ENCODE measurements at regions not wholly inside any gene's neighbourhood (a gene's known extent, or its start where the extent isn't known, plus 50 kb on each side); places are given as distances from the start of the nearest gene placed in this dataset.

GRCh38 chr5:68499987-68500386 lies 284.4 kb downstream of the PIK3R1 start:
- Mint-ChIP-seq H3K4me1 (no peaks in the 10 kb centered on the region), H3K36me3 (no peaks in the 10 kb centered on the region), H3K27me3 (no peaks in the 10 kb centered on the region), H3K27ac (no peak overlapping the region), H3K9me3 (peaks cover 28% of the 10 kb centered on the region), H3K4me3 (no peak overlapping the region)
- no peak for DNase-seq
- CTCF ChIA-PET: no interaction called here

GRCh38 chr5:68500813-68501212 lies 285.3 kb downstream of the PIK3R1 start:
- no peak for DNase-seq
- H3K36me3 Mint-ChIP-seq: no peaks in the 10 kb centered on the region
- CTCF ChIA-PET: no interaction called here
- H3K9me3 Mint-ChIP-seq: peaks cover 28% of the 10 kb centered on the region
- no peaks in the 10 kb centered on the region for H3K27me3 Mint-ChIP-seq
- H3K4me1 Mint-ChIP-seq: no peaks in the 10 kb centered on the region
- no peak overlapping the region for H3K27ac Mint-ChIP-seq
- no peak overlapping the region for H3K4me3 Mint-ChIP-seq

GRCh38 chr5:68502531-68502930 lies 287.0 kb downstream of the PIK3R1 start:
- H3K4me1 Mint-ChIP-seq: no peaks in the 10 kb centered on the region
- no peak for DNase-seq
- H3K36me3 Mint-ChIP-seq: no peaks in the 10 kb centered on the region
- no peak overlapping the region for H3K4me3 Mint-ChIP-seq
- no peak overlapping the region for H3K27ac Mint-ChIP-seq
- H3K9me3 Mint-ChIP-seq: peaks cover 18% of the 10 kb centered on the region
- CTCF ChIA-PET: no interaction called here
- no peaks in the 10 kb centered on the region for H3K27me3 Mint-ChIP-seq

- no peaks in the 10 kb centered on the region for H3K27me3 Mint-ChIP-seq
- no peak for DNase-seq
- no peaks in the 10 kb centered on the region for H3K4me1 Mint-ChIP-seq
- no peak overlapping the region for H3K4me3 Mint-ChIP-seq
- no peaks in the 10 kb centered on the region for H3K36me3 Mint-ChIP-seq
- H3K9me3 Mint-ChIP-seq: peaks cover 5% of the 10 kb centered on the region
- H3K27ac Mint-ChIP-seq: no peak overlapping the region
- CTCF ChIA-PET: interaction anchor here (0.8 kb wide), 1 partner anchor 207 kb away, joined by 3 read pairs; no protein-coding TSS in a partner anchor
Observed at GRCh38 chr5:68504306-68504705, 288.8 kb downstream of the PIK3R1 start.

- Mint-ChIP-seq H3K4me3 (no peak overlapping the region), H3K27ac (no peak overlapping the region), H3K4me1 (no peaks in the 10 kb centered on the region), H3K27me3 (no peaks in the 10 kb centered on the region), H3K9me3 (peaks cover under 1% of the 10 kb centered on the region), H3K36me3 (no peaks in the 10 kb centered on the region)
- CTCF ChIA-PET: no interaction called here
- DNase-seq: no peak
Observed at GRCh38 chr5:68505917-68506860, 290.6 kb downstream of the PIK3R1 start.

- H3K4me3 Mint-ChIP-seq: no peak overlapping the region
- CTCF ChIA-PET: no interaction called here
- no peak for DNase-seq
- no peaks in the 10 kb centered on the region for H3K9me3 Mint-ChIP-seq
- H3K4me1 Mint-ChIP-seq: no peaks in the 10 kb centered on the region
- no peaks in the 10 kb centered on the region for H3K36me3 Mint-ChIP-seq
- no peak overlapping the region for H3K27ac Mint-ChIP-seq
- H3K27me3 Mint-ChIP-seq: no peaks in the 10 kb centered on the region
Observed at GRCh38 chr5:68515514-68515913, 300.0 kb downstream of the PIK3R1 start.

- Mint-ChIP-seq H3K27me3 (no peaks in the 10 kb centered on the region), H3K36me3 (no peaks in the 10 kb centered on the region), H3K27ac (no peak overlapping the region), H3K4me3 (no peak overlapping the region), H3K9me3 (no peaks in the 10 kb centered on the region), H3K4me1 (no peaks in the 10 kb centered on the region)
- no peak for DNase-seq
- CTCF ChIA-PET: no interaction called here
Observed at GRCh38 chr5:68518286-68518685, 302.7 kb downstream of the PIK3R1 start.

- DNase-seq: no peak
- Mint-ChIP-seq H3K27ac (no peak overlapping the region), H3K36me3 (no peaks in the 10 kb centered on the region), H3K4me3 (no peak overlapping the region), H3K27me3 (no peaks in the 10 kb centered on the region), H3K9me3 (no peaks in the 10 kb centered on the region), H3K4me1 (no peaks in the 10 kb centered on the region)
- CTCF ChIA-PET: no interaction called here
Observed at GRCh38 chr5:68519143-68519542, 303.6 kb downstream of the PIK3R1 start.

- no peaks in the 10 kb centered on the region for H3K9me3 Mint-ChIP-seq
- CTCF ChIA-PET: no interaction called here
- H3K4me3 Mint-ChIP-seq: no peak overlapping the region
- no peak for DNase-seq
- H3K27ac Mint-ChIP-seq: no peak overlapping the region
- no peaks in the 10 kb centered on the region for H3K36me3 Mint-ChIP-seq
- no peaks in the 10 kb centered on the region for H3K27me3 Mint-ChIP-seq
- H3K4me1 Mint-ChIP-seq: no peaks in the 10 kb centered on the region
Observed at GRCh38 chr5:68521776-68522175, 306.2 kb downstream of the PIK3R1 start.

GRCh38 chr5:68522863-68523262 lies 307.3 kb downstream of the PIK3R1 start:
- DNase-seq: no peak
- CTCF ChIA-PET: no interaction called here
- H3K36me3 Mint-ChIP-seq: no peaks in the 10 kb centered on the region
- H3K27me3 Mint-ChIP-seq: no peaks in the 10 kb centered on the region
- H3K4me3 Mint-ChIP-seq: no peak overlapping the region
- no peaks in the 10 kb centered on the region for H3K4me1 Mint-ChIP-seq
- peaks cover 3% of the 10 kb centered on the region for H3K9me3 Mint-ChIP-seq
- H3K27ac Mint-ChIP-seq: no peak overlapping the region

GRCh38 chr5:68528821-68529273 lies 313.3 kb downstream of the PIK3R1 start:
- Mint-ChIP-seq H3K4me1 (no peaks in the 10 kb centered on the region), H3K27me3 (peaks cover 6% of the 10 kb centered on the region), H3K36me3 (no peaks in the 10 kb centered on the region), H3K9me3 (peaks cover 5% of the 10 kb centered on the region), H3K27ac (no peak overlapping the region), H3K4me3 (no peak overlapping the region)
- CTCF ChIA-PET: no interaction called here
- DNase-seq: no peak

- peaks cover 10% of the 10 kb centered on the region for H3K27me3 Mint-ChIP-seq
- H3K4me1 Mint-ChIP-seq: no peaks in the 10 kb centered on the region
- CTCF ChIA-PET: no interaction called here
- H3K4me3 Mint-ChIP-seq: no peak overlapping the region
- no peaks in the 10 kb centered on the region for H3K36me3 Mint-ChIP-seq
- peaks cover 5% of the 10 kb centered on the region for H3K9me3 Mint-ChIP-seq
- no peak for DNase-seq
- no peak overlapping the region for H3K27ac Mint-ChIP-seq
Observed at GRCh38 chr5:68529581-68529980, 314.0 kb downstream of the PIK3R1 start.

- H3K27me3 Mint-ChIP-seq: peaks cover 14% of the 10 kb centered on the region
- DNase-seq: no peak
- no peak overlapping the region for H3K4me3 Mint-ChIP-seq
- H3K36me3 Mint-ChIP-seq: no peaks in the 10 kb centered on the region
- peaks cover 5% of the 10 kb centered on the region for H3K9me3 Mint-ChIP-seq
- CTCF ChIA-PET: no interaction called here
- H3K4me1 Mint-ChIP-seq: no peaks in the 10 kb centered on the region
- no peak overlapping the region for H3K27ac Mint-ChIP-seq
Observed at GRCh38 chr5:68531970-68532369, 316.4 kb downstream of the PIK3R1 start.

GRCh38 chr5:68533051-68533450 lies 317.5 kb downstream of the PIK3R1 start:
- Mint-ChIP-seq H3K4me1 (no peaks in the 10 kb centered on the region), H3K9me3 (peaks cover under 1% of the 10 kb centered on the region), H3K4me3 (no peak overlapping the region), H3K27me3 (peaks cover 14% of the 10 kb centered on the region), H3K27ac (no peak overlapping the region), H3K36me3 (no peaks in the 10 kb centered on the region)
- CTCF ChIA-PET: no interaction called here
- DNase-seq: no peak

GRCh38 chr5:68533571-68534084 lies 318.1 kb downstream of the PIK3R1 start:
- Mint-ChIP-seq H3K4me3 (no peak overlapping the region), H3K9me3 (no peaks in the 10 kb centered on the region), H3K4me1 (no peaks in the 10 kb centered on the region), H3K36me3 (no peaks in the 10 kb centered on the region), H3K27me3 (peaks cover 16% of the 10 kb centered on the region), H3K27ac (no peak overlapping the region)
- CTCF ChIA-PET: no interaction called here
- no peak for DNase-seq

Measured in activated naive CD4-positive, alpha-beta T cell treated with anti-CD3 and anti-CD28 coated beads, Interleukin-2, amount 10 ng/mL, durations not matched to agents 7 days and 5 days (primary cell).